AG04449 (cell line): ENCODE measurements at regions not wholly inside any gene's neighbourhood (a gene's known extent, or its start where the extent isn't known, plus 50 kb on each side); places are given as distances from the start of the nearest gene placed in this dataset.

Experiments used
- CTCF ChIA-PET: fragments of 350-600 bp; formaldehyde crosslinking; extraction: SDS; loops from one replicate; lab custom pipeline; 2021; ENCODE audit warnings: antibody characterized with exemption; lab: Yijun Ruan, JAX
- POLR2A ChIA-PET: fragments of 400-600, 350-600 bp; formaldehyde crosslinking; extraction: SDS; loops from one replicate; lab custom pipeline; 2020; ENCODE audit warnings: antibody characterized with exemption, inconsistent platforms; lab: Yijun Ruan, JAX
- DNase-seq: peaks from one replicate; pipeline ENCODE4 v3.0.0-alpha.2; 2010; ENCODE audit warnings: low read depth, low spot score
- H3K4me3 ChIP-seq: 2 replicates; pipeline ENCODE4 v1.5.1; 2011; ENCODE audit warnings: low read depth, mild to moderate bottlenecking, control low read depth, low read length
- TF ChIP-seq, protein P1 (sequence below): IDR thresholded peaks from one replicate; pipeline ENCODE4 v1.5.1; 2011; ENCODE audit warnings: mild to moderate bottlenecking, moderate library complexity, low read length, control low read depth, inconsistent platforms; ENCODE audit not compliant: insufficient read depth; ENCODE audit errors: missing control alignments

DNA sequence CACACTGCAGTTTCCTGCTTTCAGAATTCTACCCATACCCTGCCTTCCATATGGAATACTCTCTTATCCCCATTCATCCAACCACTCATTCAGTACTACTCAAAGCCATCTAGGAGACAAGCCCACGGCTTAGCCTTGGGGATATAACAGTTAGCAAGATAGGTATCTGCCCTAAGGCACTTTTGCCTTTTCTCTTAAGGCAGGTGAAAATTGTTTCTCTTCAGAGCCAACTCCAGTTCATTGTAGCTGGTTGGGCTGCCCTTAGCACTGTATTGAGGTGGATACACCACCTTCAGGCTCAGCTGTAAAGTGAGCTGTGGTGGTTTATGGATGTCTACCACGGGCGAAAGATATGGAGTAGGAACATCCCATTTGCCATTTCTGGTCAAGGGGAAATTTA, 729.7 kb upstream of the TBX3 start:
- no peak overlapping the region for H3K4me3 ChIP-seq
- CTCF ChIA-PET = no interaction called here
- TF ChIP-seq, protein P1, sequence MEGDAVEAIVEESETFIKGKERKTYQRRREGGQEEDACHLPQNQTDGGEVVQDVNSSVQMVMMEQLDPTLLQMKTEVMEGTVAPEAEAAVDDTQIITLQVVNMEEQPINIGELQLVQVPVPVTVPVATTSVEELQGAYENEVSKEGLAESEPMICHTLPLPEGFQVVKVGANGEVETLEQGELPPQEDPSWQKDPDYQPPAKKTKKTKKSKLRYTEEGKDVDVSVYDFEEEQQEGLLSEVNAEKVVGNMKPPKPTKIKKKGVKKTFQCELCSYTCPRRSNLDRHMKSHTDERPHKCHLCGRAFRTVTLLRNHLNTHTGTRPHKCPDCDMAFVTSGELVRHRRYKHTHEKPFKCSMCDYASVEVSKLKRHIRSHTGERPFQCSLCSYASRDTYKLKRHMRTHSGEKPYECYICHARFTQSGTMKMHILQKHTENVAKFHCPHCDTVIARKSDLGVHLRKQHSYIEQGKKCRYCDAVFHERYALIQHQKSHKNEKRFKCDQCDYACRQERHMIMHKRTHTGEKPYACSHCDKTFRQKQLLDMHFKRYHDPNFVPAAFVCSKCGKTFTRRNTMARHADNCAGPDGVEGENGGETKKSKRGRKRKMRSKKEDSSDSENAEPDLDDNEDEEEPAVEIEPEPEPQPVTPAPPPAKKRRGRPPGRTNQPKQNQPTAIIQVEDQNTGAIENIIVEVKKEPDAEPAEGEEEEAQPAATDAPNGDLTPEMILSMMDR = no peak
- no peak for DNase-seq
- POLR2A ChIA-PET = no interaction called here

- ChIA-PET POLR2A (no interaction called here), CTCF (no interaction called here)
- no peak for DNase-seq
- TF ChIP-seq, protein P1 = no peak
- no peak overlapping the region for H3K4me3 ChIP-seq
Observed at GRCh38 chr12:115412831-115413230, 728.9 kb upstream of the TBX3 start.

DNA sequence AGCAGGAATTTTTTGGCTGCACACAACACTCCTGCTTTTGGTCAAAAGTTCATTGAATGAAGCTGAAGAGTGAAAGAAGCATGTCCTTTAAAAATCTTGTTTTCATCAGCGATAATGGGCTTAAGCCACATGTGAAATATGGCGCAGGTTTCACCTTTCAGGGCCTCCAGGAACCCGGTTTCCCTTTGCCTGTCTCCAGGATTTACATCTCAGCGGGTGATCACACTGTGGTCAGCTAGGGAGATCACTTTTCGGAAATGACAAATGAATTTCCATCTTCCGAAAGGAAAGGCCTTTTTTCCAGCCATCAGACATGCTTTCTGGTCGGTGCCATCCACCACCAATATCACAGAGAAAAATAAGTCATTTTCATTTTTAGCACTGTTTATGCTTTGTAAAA, 727.1 kb upstream of the TBX3 start:
- DNase-seq = no peak
- CTCF ChIA-PET = no interaction called here
- TF ChIP-seq, protein P1 = no peak

DNA sequence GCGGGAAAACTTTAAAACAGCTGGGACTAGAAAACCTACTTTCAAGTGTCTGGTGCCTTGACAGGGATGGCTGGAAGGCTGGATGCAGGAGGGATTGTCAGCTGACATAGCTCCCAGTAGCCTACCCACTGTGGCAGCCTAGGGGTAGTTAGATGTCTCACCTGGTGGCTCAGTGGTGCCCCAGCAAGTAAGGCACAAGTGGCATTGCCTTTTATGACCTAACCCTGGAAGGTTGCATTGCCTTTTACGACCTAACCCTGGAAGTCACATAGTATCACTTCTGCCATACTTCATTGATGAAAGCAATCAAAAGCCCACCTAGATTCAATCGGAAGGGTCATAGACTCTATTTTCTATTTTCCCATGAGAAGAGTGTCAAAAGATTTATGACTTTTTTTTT, 724.7 kb upstream of the TBX3 start:
- TF ChIP-seq, protein P1 = no peak
- CTCF ChIA-PET = no interaction called here
- no peak for DNase-seq

More for the DNA sequence above, 727.1 kb upstream of the TBX3 start:
- POLR2A ChIA-PET = no interaction called here
- no peak overlapping the region for H3K4me3 ChIP-seq

DNA sequence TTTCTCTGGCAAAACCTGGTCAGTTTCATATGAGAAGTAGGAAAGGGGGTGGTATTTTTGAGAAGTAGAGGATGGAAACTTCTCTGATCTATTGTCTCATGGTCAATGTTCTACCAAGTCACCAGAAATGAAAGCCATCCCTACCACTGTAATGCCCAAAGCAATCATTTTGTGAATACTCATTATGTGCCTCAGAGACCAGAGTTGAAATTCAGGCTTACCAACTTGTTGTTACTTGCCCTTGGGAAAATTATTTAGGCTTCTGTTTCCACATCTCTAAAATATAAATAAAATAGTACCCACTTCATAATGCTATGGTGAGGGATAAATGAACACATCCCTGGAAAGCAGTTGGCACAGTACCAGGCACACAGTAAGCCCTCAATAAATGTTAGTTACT, 723.7 kb upstream of the TBX3 start:
- no peak for DNase-seq
- no peak overlapping the region for H3K4me3 ChIP-seq
- ChIA-PET CTCF (no interaction called here), POLR2A (no interaction called here)
- TF ChIP-seq, protein P1 = no peak

More for the DNA sequence above, 724.7 kb upstream of the TBX3 start:
- H3K4me3 ChIP-seq = no peak overlapping the region
- POLR2A ChIA-PET = no interaction called here

DNA sequence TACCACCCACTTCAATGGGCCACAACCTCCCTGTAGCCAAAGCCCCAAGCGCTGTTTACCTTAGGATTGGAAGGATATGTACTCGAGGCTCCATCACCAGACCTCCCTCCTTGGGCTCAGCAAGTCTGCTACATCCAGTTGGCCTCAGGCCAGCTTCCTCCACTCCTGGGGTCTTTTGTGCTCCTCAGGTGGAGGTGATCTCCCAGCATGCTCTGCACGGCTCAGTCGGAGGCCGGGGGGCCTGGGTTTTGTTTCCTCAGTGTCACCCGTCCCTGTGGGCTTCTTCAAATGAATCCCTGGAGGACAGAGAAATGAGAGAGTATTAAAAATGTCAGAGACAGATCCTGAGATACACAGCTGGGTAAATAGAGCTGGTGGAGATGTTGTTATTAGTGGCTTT, 723.1 kb upstream of the TBX3 start:
- ChIA-PET POLR2A (no interaction called here), CTCF (no interaction called here)
- no peak overlapping the region for H3K4me3 ChIP-seq
- DNase-seq = no peak
- TF ChIP-seq, protein P1 = no peak
